Astrocyte (in vitro differentiated cells and primary cell): ENCODE measurements at regions not wholly inside any gene's neighbourhood (a gene's known extent, or its start where the extent isn't known, plus 50 kb on each side); places are given as distances from the start of the nearest gene placed in this dataset.

Experiments
- EZH2 ChIP-seq: IDR thresholded peaks from 2 replicates; pipeline ENCODE4 v1.6.1; 2012; ENCODE audit warnings: mild to moderate bottlenecking, low read length, inconsistent platforms; ENCODE audit not compliant: insufficient read depth
- TF ChIP-seq, protein P1 (sequence below): IDR thresholded peaks from 2 replicates; pipeline ENCODE4 v1.5.1; 2011; ENCODE audit warnings: low read depth, mild to moderate bottlenecking, inconsistent platforms, low read length, moderate library complexity; ENCODE audit not compliant: insufficient read depth

DNA sequence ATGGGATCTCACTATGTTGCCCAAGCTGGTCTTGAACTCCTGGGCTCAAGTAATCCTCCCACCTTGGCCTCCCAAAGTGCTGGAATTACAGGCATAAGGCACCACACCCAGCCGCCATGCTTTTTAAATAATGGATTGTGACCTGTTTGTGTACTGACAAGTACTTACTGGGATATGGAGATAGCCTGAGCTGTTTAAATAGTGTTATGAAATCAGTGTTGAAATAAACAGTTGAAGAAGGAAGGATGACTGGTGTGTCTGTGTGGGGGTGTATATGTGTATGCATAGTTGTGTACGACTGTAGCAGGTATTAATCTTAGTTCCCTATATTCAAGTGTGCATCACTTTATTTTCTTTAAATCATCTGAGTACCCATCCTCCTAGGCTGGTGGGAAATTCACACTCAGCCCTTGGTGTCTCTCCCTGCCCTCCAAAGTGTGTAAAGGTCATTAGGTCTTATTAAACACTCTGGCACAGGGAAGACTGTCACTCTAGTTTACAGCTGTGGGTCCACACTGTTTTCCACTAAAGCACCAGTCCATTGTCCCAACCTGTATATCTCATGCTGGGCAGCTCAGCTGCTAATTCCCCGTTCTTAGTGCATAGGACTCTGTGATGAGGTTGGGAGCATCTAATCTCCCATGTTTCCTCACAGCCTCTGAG is 91.0 kb downstream of the SNX18 start:
- TF ChIP-seq, protein P1, sequence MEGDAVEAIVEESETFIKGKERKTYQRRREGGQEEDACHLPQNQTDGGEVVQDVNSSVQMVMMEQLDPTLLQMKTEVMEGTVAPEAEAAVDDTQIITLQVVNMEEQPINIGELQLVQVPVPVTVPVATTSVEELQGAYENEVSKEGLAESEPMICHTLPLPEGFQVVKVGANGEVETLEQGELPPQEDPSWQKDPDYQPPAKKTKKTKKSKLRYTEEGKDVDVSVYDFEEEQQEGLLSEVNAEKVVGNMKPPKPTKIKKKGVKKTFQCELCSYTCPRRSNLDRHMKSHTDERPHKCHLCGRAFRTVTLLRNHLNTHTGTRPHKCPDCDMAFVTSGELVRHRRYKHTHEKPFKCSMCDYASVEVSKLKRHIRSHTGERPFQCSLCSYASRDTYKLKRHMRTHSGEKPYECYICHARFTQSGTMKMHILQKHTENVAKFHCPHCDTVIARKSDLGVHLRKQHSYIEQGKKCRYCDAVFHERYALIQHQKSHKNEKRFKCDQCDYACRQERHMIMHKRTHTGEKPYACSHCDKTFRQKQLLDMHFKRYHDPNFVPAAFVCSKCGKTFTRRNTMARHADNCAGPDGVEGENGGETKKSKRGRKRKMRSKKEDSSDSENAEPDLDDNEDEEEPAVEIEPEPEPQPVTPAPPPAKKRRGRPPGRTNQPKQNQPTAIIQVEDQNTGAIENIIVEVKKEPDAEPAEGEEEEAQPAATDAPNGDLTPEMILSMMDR, result no peak
- TF ChIP-seq EZH2, result no peak
